H54 (cell line): ENCODE measurements at regions not wholly inside any gene's neighbourhood (a gene's known extent, or its start where the extent isn't known, plus 50 kb on each side); places are given as distances from the start of the nearest gene placed in this dataset.
A peak's percentile ranks its signal among the peaks of the same experiment; 100 is the strongest.

ENCODE experiments used
- DNase-seq: peaks from one replicate; pipeline ENCODE4 v3.0.0; 2011; ENCODE audit warnings: low spot score, mixed read lengths; ENCODE audit not compliant: insufficient read length
- FAIRE-seq: peaks from 3 replicates; lab custom pipeline; 2011; peaks lifted over from hg19 to GRCh38; lab: Jason Lieb, UNC
- POLR2A ChIP-seq: IDR thresholded peaks from 2 replicates; pipeline ENCODE4 v1.6.1; 2011; ENCODE audit warnings: low read depth, mild to moderate bottlenecking, low read length

DNA sequence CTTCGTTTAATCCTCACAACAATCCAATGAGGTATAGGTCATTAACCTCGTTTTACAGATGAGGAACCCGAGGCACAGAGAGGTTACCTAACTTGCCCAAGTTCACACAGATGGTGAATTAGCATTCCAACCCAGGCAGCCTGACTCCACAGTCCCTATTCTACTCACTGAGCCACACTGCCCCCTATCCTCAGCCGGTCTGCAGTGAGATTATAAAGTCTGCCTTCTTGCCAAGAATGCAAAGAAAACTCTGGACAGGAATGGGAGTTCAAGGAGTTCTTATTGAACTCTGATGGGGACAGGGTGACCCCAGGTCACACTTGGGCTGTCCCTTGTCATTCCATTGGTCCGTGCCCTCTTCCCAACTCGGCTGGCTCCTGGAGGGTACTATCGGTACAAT lies 94.0 kb upstream of the KCNK12 start:
- DNase-seq (no peak), FAIRE-seq (no peak)
- TF ChIP-seq POLR2A = no peak

DNA sequence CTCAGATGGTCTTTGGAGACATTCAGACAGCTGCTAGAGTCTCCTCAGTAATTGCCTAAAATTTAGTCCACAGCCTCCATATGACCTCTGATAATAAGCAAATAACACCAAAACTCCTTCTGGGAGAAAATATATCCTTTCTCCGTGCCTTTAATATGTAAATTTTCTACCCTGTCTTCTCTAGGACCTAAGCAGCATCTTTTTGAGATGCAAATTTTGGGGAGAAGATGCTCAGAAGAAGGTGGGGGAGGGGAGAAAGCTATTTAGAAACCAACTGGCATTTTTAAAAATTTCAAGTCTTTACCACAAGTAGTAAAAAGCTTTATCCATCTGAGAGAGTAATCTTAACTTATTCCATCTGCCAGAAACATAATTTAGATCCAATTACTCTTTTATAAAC lies 91.8 kb upstream of the KCNK12 start:
- FAIRE-seq (no peak), DNase-seq (no peak)
- no peak for TF ChIP-seq POLR2A

DNA sequence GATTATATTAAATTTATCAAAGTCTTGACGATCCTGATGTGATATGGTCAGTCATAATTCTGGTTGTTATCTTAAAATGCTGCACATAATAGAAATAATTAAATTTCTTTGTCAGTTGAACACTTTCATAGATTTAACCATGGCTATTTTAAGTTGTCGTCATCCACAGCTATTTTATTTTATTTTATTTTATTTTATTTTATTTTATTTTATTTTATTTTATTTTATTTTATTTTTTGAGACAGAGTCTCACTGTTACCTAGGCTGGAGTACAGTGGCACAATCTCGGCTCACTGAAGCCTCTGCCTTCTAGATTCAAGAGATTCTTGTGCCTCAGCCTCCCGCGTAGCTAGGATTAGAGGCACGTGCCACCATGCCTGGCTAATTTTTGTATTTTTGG lies 90.5 kb upstream of the KCNK12 start:
- DNase-seq (no peak), FAIRE-seq (no peak)
- no peak for TF ChIP-seq POLR2A

DNA sequence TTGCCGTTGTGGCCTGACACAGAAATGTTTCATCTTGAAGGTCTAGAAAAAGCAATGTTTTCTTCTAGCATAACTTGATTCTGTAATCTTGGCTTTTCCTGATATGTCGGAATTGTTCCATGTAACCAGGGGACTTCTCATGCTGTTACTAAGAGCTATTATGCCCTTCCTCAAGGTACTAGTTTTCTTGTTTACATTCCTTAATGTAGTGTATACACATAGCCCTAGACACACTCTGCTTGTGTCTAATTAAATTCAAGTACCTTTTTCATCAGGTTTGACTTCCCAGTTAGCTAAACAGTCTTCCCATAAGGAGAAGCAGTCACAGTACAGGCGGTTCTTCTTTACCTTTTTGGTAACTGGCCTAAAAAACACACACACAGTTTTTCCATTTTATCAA lies 89.4 kb upstream of the KCNK12 start:
- DNase-seq = no peak
- no peak for TF ChIP-seq POLR2A
- FAIRE-seq = no peak

DNA sequence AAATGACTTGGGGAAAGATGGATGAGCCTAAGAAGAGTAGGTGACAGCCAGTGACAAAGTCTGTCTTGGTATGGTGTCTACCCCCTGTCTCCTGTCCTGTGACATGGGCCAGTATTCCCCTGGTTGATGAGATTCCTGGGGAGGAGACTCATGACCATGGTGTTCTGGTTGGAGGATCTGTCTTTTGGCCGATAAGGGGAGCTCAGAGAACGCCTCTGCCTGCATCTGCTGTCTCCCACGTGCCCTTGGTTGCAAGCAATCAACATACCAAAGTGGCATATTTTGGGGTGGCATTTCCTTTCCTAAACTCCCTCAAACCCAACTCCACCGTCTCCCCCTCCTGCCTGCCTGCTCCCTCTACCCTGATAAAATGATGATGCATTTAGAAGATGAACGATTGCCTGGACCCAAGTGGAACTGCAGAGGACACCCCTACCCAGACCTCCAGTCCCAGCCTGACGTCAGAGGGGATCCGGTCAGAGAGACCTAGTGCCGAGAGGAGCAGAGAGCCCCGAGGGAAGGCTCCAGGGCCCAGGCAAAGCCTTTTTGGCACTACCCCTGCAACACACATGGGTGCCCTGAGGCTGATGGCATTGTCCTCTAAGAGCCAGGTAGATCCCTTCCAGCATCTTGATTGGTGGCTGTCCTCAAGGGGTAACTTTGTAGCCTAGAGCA lies 88.0 kb upstream of the KCNK12 start:
- FAIRE-seq (no peak), DNase-seq (no peak)
- no peak for TF ChIP-seq POLR2A

DNA sequence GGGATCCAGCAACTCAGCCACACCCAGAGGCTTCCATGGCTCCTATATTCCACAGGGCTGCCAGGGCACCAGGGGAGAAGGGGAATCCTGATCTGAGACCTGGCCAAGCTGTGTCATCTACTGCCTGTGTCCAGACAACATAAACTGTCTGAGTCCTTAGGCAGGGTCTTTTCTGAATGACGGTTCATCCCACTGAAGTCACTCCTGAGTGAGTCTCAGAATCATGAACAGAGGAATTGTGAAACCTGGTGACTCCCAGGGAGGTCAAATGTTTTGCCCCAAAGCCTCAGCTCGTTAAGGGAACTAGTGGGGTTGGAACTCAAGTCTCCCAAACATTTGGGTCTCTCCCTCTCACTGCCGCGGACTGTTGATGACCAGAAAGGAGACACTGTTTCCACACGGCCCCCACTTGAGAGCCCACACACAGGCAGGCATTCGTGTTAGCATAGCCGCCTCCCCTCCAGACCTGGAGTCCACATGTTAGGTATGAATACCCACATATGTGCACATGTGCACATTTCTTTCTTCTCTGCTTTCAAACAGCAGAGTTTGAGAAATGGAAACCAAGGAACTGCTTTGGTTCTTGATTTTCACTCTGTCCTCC lies 87.2 kb upstream of the KCNK12 start:
- no peak for TF ChIP-seq POLR2A
- no peak for FAIRE-seq
- no peak for DNase-seq

DNA sequence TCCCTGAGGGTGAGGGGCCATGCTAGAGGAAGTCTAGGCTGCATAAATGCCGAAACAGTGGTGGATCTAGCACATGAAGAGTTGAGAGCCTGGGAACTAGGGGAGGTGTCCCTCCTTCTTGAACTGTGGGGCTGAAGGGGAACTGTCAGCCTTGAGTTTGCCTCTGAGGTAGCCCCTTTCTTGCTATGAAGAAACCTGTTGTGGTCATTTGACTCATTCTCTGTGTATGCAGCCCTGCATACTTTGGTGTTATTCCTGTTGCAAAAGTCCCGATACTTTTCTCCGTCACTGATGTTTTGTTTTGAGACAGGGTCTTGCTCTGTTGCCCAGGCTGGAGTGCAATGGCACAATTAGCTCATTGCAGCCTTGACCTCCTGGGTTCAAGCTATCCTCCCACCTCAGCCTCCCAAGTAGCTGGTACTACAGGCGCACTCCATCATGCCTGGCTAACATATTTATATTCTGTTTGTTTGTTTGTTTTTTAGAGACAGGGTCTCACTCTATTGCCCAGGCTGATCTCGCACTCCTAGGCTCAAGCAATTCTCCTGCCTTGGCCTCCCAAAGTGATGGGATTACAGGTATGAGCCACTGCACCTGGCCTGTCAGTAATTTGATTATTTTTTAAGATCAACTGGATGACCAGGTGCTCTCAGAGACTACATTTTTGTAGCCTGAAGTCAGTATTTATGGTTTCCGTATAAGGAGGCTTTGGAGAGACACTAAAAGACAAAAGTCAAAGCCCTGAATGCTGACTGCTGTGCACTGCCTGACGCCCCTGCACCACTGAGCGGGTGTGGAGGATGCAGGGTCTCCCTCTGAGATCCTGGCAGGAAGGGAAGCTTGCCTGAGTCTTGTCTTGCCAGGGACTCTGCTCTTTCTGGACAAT lies 86.2 kb upstream of the KCNK12 start:
- peak; percentile 68 for DNase-seq
- no peak for TF ChIP-seq POLR2A
- no peak for FAIRE-seq

DNA sequence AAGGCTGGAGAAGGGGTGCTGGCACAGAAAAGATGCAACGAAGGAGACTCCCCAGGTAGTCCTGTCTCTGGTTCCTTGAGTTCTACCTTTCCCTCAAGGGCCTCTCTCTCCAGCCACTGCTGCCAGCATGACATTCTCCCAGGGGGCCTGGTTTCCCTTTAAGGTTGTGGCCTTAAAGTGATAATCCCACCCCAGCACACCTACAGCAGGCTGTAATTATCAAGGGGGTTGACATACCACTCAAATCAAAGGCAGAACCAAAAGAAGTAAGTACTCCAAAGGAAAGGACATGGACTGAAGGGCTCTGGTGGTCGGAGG lies 84.7 kb upstream of the KCNK12 start:
- no peak for DNase-seq

DNA sequence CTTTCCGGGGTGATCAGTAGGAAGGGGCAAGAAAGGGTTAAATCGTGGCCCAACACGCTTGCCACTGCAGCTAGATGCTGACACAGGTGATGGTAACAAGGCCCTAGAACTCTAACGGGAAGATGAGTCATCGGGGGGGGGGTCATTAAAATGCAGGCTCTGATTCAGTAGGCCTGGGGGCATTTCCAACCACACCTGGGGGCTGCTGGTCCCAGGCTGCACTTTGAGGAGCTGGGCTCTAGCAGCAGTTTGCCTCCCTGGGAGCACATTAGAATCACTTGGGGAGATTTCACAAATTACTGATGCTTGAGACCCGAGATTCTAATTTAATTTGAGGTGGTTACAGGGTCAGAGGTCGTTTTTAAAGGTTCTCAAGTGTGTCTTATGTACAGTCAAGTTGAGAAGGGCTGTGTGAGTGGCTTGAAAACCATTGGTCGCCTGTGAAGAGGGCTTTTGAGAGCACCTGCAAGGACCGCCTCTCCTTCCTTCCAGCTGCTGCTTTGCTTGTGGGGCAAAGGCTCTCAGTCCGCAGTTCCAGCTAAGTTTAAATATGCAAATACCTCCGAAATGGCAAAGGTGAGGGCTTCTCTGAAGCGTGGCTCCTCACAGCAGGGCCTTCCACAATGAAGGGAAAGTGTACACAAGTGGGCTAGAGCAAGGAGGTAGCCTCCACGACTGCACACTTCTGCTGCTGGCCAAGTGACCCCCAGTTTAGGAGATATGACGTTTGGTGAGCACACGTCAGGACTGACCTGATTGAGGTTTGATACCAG lies 84.2 kb upstream of the KCNK12 start:
- FAIRE-seq (no peak), DNase-seq (no peak)
- TF ChIP-seq POLR2A = no peak

More for the DNA sequence above, 84.7 kb upstream of the KCNK12 start:
- TF ChIP-seq POLR2A = no peak
- FAIRE-seq = no peak

DNA sequence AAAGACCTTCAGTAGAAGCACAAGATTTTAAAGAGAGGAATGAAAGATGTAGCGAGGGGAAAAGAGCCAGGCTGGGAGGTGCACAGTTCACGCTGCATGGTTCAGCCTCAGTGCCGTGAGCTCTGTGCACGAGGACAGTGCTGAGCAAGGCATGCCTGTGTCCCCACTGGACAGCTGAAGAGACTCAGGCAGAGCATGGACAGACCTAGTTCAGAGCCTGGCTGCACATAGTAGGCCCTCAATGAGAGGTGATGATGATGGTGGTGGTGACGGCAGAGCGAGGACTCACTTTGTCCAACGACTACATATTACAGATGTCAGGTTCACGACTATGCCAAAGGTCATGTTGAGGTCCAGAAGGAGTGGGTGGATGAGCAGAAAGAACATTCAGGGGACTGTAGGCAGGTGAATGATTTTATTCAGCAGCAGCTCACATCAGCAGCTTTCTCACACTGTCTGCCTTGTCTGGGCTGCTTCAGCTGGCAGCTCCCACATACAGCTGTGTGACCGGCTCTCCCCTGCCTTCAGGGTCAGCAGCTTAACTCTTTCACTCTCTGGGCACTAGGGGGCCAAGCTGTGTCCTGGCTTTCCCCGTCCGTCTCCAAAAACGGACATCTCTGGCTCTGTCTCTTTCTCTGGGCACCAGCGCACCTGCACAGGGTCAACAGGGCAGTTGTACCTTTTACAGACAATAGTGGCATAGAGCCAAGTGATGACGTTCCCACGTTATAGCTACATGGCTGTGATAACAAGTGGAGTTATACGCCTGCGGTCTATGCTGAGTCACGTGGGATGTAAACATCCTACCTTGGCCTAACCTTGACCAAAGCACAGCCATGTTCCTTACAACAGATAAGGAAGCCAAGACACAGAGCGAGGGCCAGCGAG lies 83.4 kb upstream of the KCNK12 start:
- DNase-seq = no peak
- no peak for FAIRE-seq
- no peak for TF ChIP-seq POLR2A

DNA sequence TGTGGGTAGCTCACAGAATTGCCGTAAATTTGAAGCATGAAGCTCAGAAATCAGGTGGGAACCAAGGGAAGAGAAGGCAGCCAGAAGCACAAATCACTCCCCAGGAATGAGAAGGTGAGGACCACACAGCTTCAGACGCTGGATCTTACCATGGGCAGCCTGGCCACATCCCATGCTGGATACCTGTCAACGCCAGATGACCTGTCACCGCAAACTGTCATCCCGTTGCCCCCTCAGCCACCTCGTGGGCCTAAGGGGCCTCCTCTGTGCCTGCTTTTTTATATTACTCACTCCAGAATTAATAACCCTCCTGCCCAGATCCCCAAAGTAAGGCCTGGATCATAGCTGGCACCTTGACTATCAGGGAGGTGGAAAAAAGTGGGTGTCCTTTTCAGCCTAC lies 82.3 kb upstream of the KCNK12 start:
- FAIRE-seq (no peak), DNase-seq (no peak)
- no peak for TF ChIP-seq POLR2A

DNA sequence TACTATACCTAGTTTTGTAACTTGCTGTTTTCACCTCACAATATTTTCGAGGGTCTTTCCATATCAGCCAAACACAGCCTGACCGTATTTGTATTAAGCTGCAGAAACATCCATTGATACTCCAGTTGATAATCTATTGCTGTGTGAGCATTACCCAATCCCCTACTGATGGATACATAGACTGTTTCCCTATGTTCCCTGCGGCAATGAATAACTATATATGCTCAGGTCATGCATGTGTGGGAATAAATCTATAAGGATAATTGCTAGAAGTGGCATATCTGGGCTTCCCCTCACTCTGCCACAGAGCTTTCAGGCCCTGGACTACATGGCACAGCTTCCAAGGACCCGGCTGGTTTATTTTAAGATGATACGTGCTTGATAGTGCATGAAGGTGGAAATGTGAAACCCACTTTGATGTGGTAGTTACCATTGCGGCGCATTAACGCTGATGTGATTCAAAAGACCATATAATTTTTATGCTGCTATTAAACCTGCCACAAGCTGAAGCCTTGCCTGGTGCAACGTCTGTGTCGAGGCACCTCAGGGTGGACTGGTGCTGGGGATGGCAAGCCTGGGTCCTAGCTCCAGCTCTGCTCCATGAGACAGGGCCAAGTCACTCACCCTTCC lies 81.4 kb upstream of the KCNK12 start:
- DNase-seq (no peak), FAIRE-seq (no peak)
- TF ChIP-seq POLR2A = no peak

DNA sequence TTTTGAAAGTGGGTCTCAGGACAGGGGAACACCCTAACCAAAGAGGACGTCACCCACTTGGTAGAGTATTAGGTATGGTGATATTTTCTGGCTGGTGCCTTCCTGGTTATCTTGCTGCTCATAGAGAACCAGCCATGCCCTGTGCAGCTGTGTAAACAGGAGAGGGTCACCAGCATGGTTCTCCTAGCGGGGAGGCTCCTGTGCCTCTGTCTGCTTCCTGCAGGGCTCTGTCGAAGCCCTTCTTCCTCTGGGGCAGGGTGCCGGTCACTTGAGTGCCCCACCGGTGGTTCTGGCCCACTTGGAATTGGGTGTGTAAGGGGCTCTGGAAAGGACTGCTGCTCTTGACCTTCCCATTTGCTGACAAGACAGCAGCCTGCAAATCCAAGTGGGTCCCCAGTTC lies 80.5 kb upstream of the KCNK12 start:
- no peak for FAIRE-seq
- no peak for DNase-seq

More for the DNA sequence above, 80.5 kb upstream of the KCNK12 start:
- no peak for TF ChIP-seq POLR2A
